Testis (tissue), 2 donors: ENCODE measurements at regions not wholly inside any gene's neighbourhood (a gene's known extent, or its start where the extent isn't known, plus 50 kb on each side); places are given as distances from the start of the nearest gene placed in this dataset.
"Not testable (repeated sequence)": the region's sequence is repeated elsewhere in the genome, so short reads cannot be mapped to it uniquely, and the experiment has no call there.

ENCODE experiments used
- DNase-seq: peaks from one replicate; pipeline ENCODE4 v3.0.0-alpha.2; 2019
- H3K27ac ChIP-seq, 2 donors: fragments of 200-600 bp; sonication (generic); one replicate each; pipeline ENCODE4 v1.5.1; 2019
- H3K27me3 ChIP-seq: fragments of 200-600 bp; sonication (generic); one replicate; pipeline ENCODE4 v1.5.1; 2019
- H3K36me3 ChIP-seq: fragments of 200-600 bp; sonication (generic); one replicate; pipeline ENCODE4 v1.5.1; 2017; ENCODE audit warnings: low read depth; ENCODE audit errors: missing control alignments
- H3K4me1 ChIP-seq: fragments of 200-600 bp; sonication (generic); one replicate; pipeline ENCODE4 v1.5.1; 2019
- H3K4me3 ChIP-seq, 2 donors: fragments of 200-600 bp; sonication (generic); one replicate each; pipeline ENCODE4 v1.5.1; 2017 to 2019
- H3K9me3 ChIP-seq: fragments of 200-600 bp; sonication (generic); one replicate; pipeline ENCODE4 v1.5.1; 2017
- CTCF ChIP-seq, 3 experiments: fragments of 450-650 bp in 2 of 3; fragments of 200-600 bp in 1 of 3; sonication (generic) in 1 of 3; IDR thresholded peaks; one replicate each; pipeline ENCODE4 v1.5.1; 2016 to 2019; ENCODE audit warnings: antibody characterized with exemption in 3 of 3, mild to moderate bottlenecking in 2 of 3, moderate library complexity in 1 of 3
- POLR2A ChIP-seq: fragments of 450-650 bp; IDR thresholded peaks from one replicate; pipeline ENCODE4 v1.6.1; 2017; ENCODE audit warnings: antibody characterized with exemption, mild to moderate bottlenecking, moderate library complexity
- WGBS, 2 donors: methylation state at CpG; one replicate each; pipeline ENCODE4 v1.1.5; 2018; 5-methylcytosine and 5-hydroxymethylcytosine counted together
- intact Hi-C: fragments of 100-400 bp; cut with DNase I; formaldehyde crosslinking; loops from one replicate; pipeline ENCODE4 v1.15.1; 2023; ENCODE audit warnings: low total_unique reads

GRCh38 chr2:71923143-71923525 lies 224.5 kb downstream of the CYP26B1 start:
- Histone ChIP-seq H3K27ac (no peak overlapping the region), H3K27me3 (no peaks in the 10 kb centered on the region), H3K9me3 (no peaks in the 10 kb centered on the region), H3K4me1 (peaks cover 6% of the 10 kb centered on the region), H3K36me3 (no peaks in the 10 kb centered on the region), H3K4me3 (no peak overlapping the region)
- no peak for TF ChIP-seq CTCF (IDR thresholded peaks at IDR 0.05)
- TF ChIP-seq POLR2A, result no peak
- intact Hi-C loops, result no loop called here
- no peak for DNase-seq

- H3K27ac ChIP-seq, result no peak overlapping the region
- no peak for TF ChIP-seq POLR2A
- no peak for TF ChIP-seq CTCF (IDR thresholded peaks at IDR 0.05)
- H3K27me3 ChIP-seq, result no peaks in the 10 kb centered on the region
- 77 to 85% methylated on average over 6 to 7 of the region's 7 CpGs for WGBS, 2 donors
- no peaks in the 10 kb centered on the region for H3K36me3 ChIP-seq
- H3K4me3 ChIP-seq, result no peak overlapping the region
- peaks cover 6% of the 10 kb centered on the region for H3K4me1 ChIP-seq
- intact Hi-C loops, result no loop called here
- H3K9me3 ChIP-seq, result no peaks in the 10 kb centered on the region
- DNase-seq, result no peak
Observed at GRCh38 chr2:71922499-71923142, 225.0 kb downstream of the CYP26B1 start.

GRCh38 chr2:71922091-71922490 lies 225.6 kb downstream of the CYP26B1 start:
- TF ChIP-seq POLR2A, result no peak
- no peak for TF ChIP-seq CTCF (IDR thresholded peaks at IDR 0.05)
- Histone ChIP-seq H3K27me3 (no peaks in the 10 kb centered on the region), H3K9me3 (no peaks in the 10 kb centered on the region), H3K4me3 (no peak overlapping the region), H3K4me1 (peaks cover 6% of the 10 kb centered on the region), H3K36me3 (no peaks in the 10 kb centered on the region), H3K27ac (no peak overlapping the region)
- 79 to 93% methylated on average over 2 of the region's 2 CpGs for WGBS, 2 donors
- DNase-seq, result no peak
- intact Hi-C loops, result no loop called here

GRCh38 chr2:71920819-71921218 lies 226.8 kb downstream of the CYP26B1 start:
- H3K27ac ChIP-seq, H3K9me3 ChIP-seq, intact Hi-C loops, DNase-seq, H3K4me3 ChIP-seq, H3K36me3 ChIP-seq, H3K4me1 ChIP-seq, H3K27me3 ChIP-seq: not testable (repeated sequence)
- 74 to 91% methylated on average over 4 to 5 of the region's 5 CpGs for WGBS, 2 donors

- intact Hi-C loops, result no loop called here
- H3K4me1 ChIP-seq, result no peaks in the 10 kb centered on the region
Observed at GRCh38 chr2:71919708-71920107, 228.0 kb downstream of the CYP26B1 start.

More at GRCh38 chr2:71919708-71920107, 228.0 kb downstream of the CYP26B1 start:
- Histone ChIP-seq H3K27me3 (no peaks in the 10 kb centered on the region), H3K9me3 (no peaks in the 10 kb centered on the region), H3K36me3 (no peaks in the 10 kb centered on the region), H3K27ac (no peak overlapping the region), H3K4me3 (no peak overlapping the region)
- DNase-seq, result no peak
- no peak for TF ChIP-seq CTCF (IDR thresholded peaks at IDR 0.05)
- no peak for TF ChIP-seq POLR2A
